ENCODE measurements at regions not wholly inside any gene's neighbourhood (a gene's known extent, or its start where the extent isn't known, plus 50 kb on each side); places are given as distances from the start of the nearest gene placed in this dataset.

DNA sequence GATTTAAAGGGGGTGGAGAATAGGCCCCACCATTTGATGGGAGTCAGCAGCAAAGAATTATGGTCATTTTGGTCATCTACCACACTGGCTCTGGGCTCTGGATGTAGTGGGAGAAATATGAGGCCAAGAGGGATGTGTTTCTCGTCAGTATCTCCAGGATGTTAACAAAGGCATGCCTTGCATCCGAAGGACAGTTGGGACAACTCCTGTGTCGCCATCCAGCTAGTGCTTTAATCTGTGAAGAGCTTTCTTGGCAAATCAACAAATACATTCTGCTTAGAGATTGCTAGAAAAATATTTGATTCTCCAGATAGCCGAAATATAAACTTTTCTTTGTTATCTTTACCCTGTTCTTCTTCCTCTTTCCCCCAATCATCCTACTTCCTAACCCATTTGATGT is 287.1 kb upstream of the TNP1 start:
- H4K20me1 ChIP-seq (ENCODE audit: control insufficient read depth, insufficient read depth, low read length, poor library complexity, severe bottlenecking), result no peaks in the 10 kb centered on the region
- no peak overlapping the region for H3K9ac ChIP-seq (ENCODE audit: low read length)
- WGBS (ENCODE audit: insufficient coverage), result 87% methylated on average over 3 of the region's 4 CpGs
- ChIA-PET POLR2A (no interaction called here), CTCF (no interaction called here)
- Mint-ChIP-seq H3K27me3 (peaks cover 14% of the 10 kb centered on the region), H3K9me3 (ENCODE audit: insufficient read depth) (no peaks in the 10 kb centered on the region), H3K4me1 (no peaks in the 10 kb centered on the region), H3K4me3 (no peak overlapping the region), H3K27ac (no peak overlapping the region)
- intact Hi-C loops (cut with micrococcal nuclease), result no loop called here
- H3K4me2 ChIP-seq (replicated peaks; ENCODE audit: low read depth, low read length, poor library complexity, severe bottlenecking), result no peak overlapping the region
- peaks cover 0 to 7% (median 0%) of the 10 kb centered on the region in 3 donors for H3K9me3 ChIP-seq (ENCODE audit: control extremely low read depth in 1 of 3, control insufficient read depth in 2 of 3, insufficient read depth in 1 of 3, low read length in 2 of 3)
- no peak for TF ChIP-seq EZH2 (IDR thresholded peaks at IDR 0.05; ENCODE audit: borderline replicate concordance, insufficient read depth, low read depth, low read length, poor library complexity, severe bottlenecking)
- TF ChIP-seq CTCF (IDR thresholded peaks at IDR 0.05), result no peak
- H3K27ac ChIP-seq (ENCODE audit: low read length in 2 of 2), result no peak overlapping the region
- no peaks in the 10 kb centered on the region for H3K79me2 ChIP-seq (ENCODE audit: control insufficient read depth, insufficient read depth, low read length)
- H3K4me1 ChIP-seq (ENCODE audit: control insufficient read depth in 2 of 2, insufficient read depth in 2 of 2, low read length in 2 of 2), result no peaks in the 10 kb centered on the region
- DNase-seq (no peak), ATAC-seq (ENCODE audit: low read depth) (no peak)
- H3K36me3 ChIP-seq (replicated peaks in 1 of 2; ENCODE audit: control extremely low read depth in 1 of 2, control insufficient read depth in 1 of 2, extremely low read depth in 1 of 2, insufficient read depth in 2 of 2, low read length in 1 of 2), result no peaks in the 10 kb centered on the region
- no peak overlapping the region for H2AFZ ChIP-seq (ENCODE audit: insufficient read depth, low read depth, low read length, poor library complexity, severe bottlenecking)
- H3K4me3 ChIP-seq (ENCODE audit: control extremely low read depth in 1 of 5, extremely low read depth in 1 of 5, insufficient read depth in 1 of 5, low read depth in 2 of 5, low read length in 4 of 5), result no peak overlapping the region
- peaks cover 0 to 7% (median 0%) of the 10 kb centered on the region in 4 experiments for H3K27me3 ChIP-seq (replicated peaks in 1 of 4; ENCODE audit: control extremely low read depth in 1 of 4, control insufficient read depth in 3 of 4, insufficient read depth in 4 of 4, low read length in 3 of 4)

DNA sequence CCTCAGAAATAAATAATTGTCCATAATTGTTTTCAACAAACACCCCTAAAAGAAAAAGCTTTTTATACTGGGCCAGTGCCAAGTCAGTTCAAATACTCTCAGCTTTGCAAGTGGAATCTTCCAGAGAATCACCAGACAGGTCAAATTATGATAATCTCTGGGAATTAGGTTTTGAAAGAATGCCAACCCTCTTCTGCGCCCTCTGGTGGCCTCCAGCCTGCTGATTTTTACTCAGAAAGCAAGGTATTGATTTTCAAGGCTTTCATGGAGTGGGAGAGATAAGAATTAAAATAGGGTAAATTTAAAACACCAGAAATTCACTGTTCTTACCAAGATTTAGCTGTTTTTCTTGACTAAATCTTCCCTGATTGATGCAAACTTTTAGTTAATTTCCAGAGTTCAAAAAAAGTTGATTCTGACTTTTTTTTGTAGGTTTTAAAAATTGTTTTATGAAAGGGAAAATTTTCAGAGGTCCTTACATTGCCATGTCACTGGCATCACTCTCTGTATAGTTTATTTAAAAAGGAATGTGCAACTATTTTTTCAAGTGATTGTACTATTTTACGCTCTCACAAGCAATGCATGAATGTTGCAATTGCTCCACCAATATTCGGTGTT is 282.9 kb upstream of the TNP1 start:
- H2AFZ ChIP-seq (ENCODE audit: insufficient read depth, low read depth, low read length, poor library complexity, severe bottlenecking), result no peak overlapping the region
- no peaks in the 10 kb centered on the region for H4K20me1 ChIP-seq (ENCODE audit: control insufficient read depth, insufficient read depth, low read length, poor library complexity, severe bottlenecking)
- H3K36me3 ChIP-seq (replicated peaks in 1 of 2; ENCODE audit: control extremely low read depth in 1 of 2, control insufficient read depth in 1 of 2, extremely low read depth in 1 of 2, insufficient read depth in 2 of 2, low read length in 1 of 2), result no peaks in the 10 kb centered on the region
- H3K4me2 ChIP-seq (replicated peaks; ENCODE audit: low read depth, low read length, poor library complexity, severe bottlenecking), result no peak overlapping the region
- H3K9ac ChIP-seq (ENCODE audit: low read length), result no peak overlapping the region
- H3K79me2 ChIP-seq (ENCODE audit: control insufficient read depth, insufficient read depth, low read length), result no peaks in the 10 kb centered on the region
- Mint-ChIP-seq H3K4me1 (no peaks in the 10 kb centered on the region), H3K9me3 (ENCODE audit: insufficient read depth) (peaks cover 6% of the 10 kb centered on the region), H3K27ac (no peak overlapping the region), H3K4me3 (no peak overlapping the region), H3K27me3 (peaks cover 9% of the 10 kb centered on the region)
- H3K4me1 ChIP-seq (ENCODE audit: control insufficient read depth in 2 of 2, insufficient read depth in 2 of 2, low read length in 2 of 2), result no peaks in the 10 kb centered on the region
- TF ChIP-seq CTCF (IDR thresholded peaks at IDR 0.05) (no peak), EZH2 (IDR thresholded peaks at IDR 0.05; ENCODE audit: borderline replicate concordance, insufficient read depth, low read depth, low read length, poor library complexity, severe bottlenecking) (no peak)
- peaks cover 0 to 7% (median 0%) of the 10 kb centered on the region in 4 experiments for H3K27me3 ChIP-seq (replicated peaks in 1 of 4; ENCODE audit: control extremely low read depth in 1 of 4, control insufficient read depth in 3 of 4, insufficient read depth in 4 of 4, low read length in 3 of 4)
- intact Hi-C loops (cut with micrococcal nuclease), result no loop called here
- ATAC-seq (ENCODE audit: low read depth) (no peak), DNase-seq (no peak)
- ChIA-PET CTCF (no interaction called here), POLR2A (no interaction called here)
- no peak overlapping the region for H3K4me3 ChIP-seq (ENCODE audit: control extremely low read depth in 1 of 5, extremely low read depth in 1 of 5, insufficient read depth in 1 of 5, low read depth in 2 of 5, low read length in 4 of 5)
- no peak overlapping the region for H3K27ac ChIP-seq (ENCODE audit: low read length in 2 of 2)
- WGBS (ENCODE audit: insufficient coverage), result 90% methylated on average over 2 of the region's 3 CpGs
- peaks cover 1 to 16% (median 9%) of the 10 kb centered on the region in 3 donors for H3K9me3 ChIP-seq (ENCODE audit: control extremely low read depth in 1 of 3, control insufficient read depth in 2 of 3, insufficient read depth in 1 of 3, low read length in 2 of 3)
